PC-3 (cell line): ENCODE measurements at regions not wholly inside any gene's neighbourhood (a gene's known extent, or its start where the extent isn't known, plus 50 kb on each side); places are given as distances from the start of the nearest gene placed in this dataset.

Experiments used
- EZH2 ChIP-seq: fragments of 300-600 bp; sonication (generic); IDR thresholded peaks from one replicate; pipeline ENCODE4 v1.6.1; 2017; ENCODE audit warnings: antibody characterized with exemption, mild to moderate bottlenecking, low read length; ENCODE audit not compliant: unreplicated experiment
- EZH2phosphoT487 ChIP-seq: fragments of 300-600 bp; sonication (generic); IDR thresholded peaks from 2 replicates; pipeline ENCODE4 v1.6.1; 2018; ENCODE audit warnings: mild to moderate bottlenecking, antibody characterized with exemption, low read length, borderline replicate concordance
- TF ChIP-seq, protein P1 (sequence below): fragments of 300-600 bp; sonication (generic); conservative IDR thresholded peaks from 2 replicates; pipeline ENCODE4 v1.5.1; 2017; ENCODE audit warnings: antibody characterized with exemption, low read depth, mild to moderate bottlenecking, low read length

GRCh38 chr12:77531912-77532311 is 298.8 kb upstream of the NAV3 start:
- no peak for TF ChIP-seq EZH2
- TF ChIP-seq, protein P1, sequence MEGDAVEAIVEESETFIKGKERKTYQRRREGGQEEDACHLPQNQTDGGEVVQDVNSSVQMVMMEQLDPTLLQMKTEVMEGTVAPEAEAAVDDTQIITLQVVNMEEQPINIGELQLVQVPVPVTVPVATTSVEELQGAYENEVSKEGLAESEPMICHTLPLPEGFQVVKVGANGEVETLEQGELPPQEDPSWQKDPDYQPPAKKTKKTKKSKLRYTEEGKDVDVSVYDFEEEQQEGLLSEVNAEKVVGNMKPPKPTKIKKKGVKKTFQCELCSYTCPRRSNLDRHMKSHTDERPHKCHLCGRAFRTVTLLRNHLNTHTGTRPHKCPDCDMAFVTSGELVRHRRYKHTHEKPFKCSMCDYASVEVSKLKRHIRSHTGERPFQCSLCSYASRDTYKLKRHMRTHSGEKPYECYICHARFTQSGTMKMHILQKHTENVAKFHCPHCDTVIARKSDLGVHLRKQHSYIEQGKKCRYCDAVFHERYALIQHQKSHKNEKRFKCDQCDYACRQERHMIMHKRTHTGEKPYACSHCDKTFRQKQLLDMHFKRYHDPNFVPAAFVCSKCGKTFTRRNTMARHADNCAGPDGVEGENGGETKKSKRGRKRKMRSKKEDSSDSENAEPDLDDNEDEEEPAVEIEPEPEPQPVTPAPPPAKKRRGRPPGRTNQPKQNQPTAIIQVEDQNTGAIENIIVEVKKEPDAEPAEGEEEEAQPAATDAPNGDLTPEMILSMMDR, result no peak
- no peak for TF ChIP-seq EZH2phosphoT487
